Astrocyte of the spinal cord (primary cell): ENCODE measurements at regions not wholly inside any gene's neighbourhood (a gene's known extent, or its start where the extent isn't known, plus 50 kb on each side); places are given as distances from the start of the nearest gene placed in this dataset.

ENCODE experiments used
- DNase-seq: peaks from one replicate; pipeline ENCODE4 v3.0.0; 2011; ENCODE audit warnings: low read depth, low spot score
- H3K4me3 ChIP-seq: 2 replicates; pipeline ENCODE4 v1.5.1; 2011; ENCODE audit warnings: low read depth, mild to moderate bottlenecking, low read length, moderate library complexity
- in situ Hi-C: cut with HindIII; loops from 2 replicates; pipeline ENCODE4 v1.10.0; 2017; ENCODE audit warnings: low sequenced_read_pairs
- TF ChIP-seq, protein P1 (sequence below): IDR thresholded peaks from 2 replicates; pipeline ENCODE4 v1.5.1; 2012; ENCODE audit warnings: low read depth, mild to moderate bottlenecking, low read length, inconsistent platforms

- H3K4me3 ChIP-seq: no peak overlapping the region
- TF ChIP-seq, protein P1, sequence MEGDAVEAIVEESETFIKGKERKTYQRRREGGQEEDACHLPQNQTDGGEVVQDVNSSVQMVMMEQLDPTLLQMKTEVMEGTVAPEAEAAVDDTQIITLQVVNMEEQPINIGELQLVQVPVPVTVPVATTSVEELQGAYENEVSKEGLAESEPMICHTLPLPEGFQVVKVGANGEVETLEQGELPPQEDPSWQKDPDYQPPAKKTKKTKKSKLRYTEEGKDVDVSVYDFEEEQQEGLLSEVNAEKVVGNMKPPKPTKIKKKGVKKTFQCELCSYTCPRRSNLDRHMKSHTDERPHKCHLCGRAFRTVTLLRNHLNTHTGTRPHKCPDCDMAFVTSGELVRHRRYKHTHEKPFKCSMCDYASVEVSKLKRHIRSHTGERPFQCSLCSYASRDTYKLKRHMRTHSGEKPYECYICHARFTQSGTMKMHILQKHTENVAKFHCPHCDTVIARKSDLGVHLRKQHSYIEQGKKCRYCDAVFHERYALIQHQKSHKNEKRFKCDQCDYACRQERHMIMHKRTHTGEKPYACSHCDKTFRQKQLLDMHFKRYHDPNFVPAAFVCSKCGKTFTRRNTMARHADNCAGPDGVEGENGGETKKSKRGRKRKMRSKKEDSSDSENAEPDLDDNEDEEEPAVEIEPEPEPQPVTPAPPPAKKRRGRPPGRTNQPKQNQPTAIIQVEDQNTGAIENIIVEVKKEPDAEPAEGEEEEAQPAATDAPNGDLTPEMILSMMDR: no peak
- no peak for DNase-seq
- in situ Hi-C loops: no loop called here
Observed at GRCh38 chr1:30323841-30324240, 399.5 kb downstream of the MATN1 start.

- no peak for DNase-seq
- in situ Hi-C loops: no loop called here
- TF ChIP-seq, protein P1: no peak
- no peak overlapping the region for H3K4me3 ChIP-seq
Observed at GRCh38 chr1:30323352-30323751, 400.0 kb downstream of the MATN1 start.

- TF ChIP-seq, protein P1: no peak
- no peak overlapping the region for H3K4me3 ChIP-seq
- in situ Hi-C loops: no loop called here
- no peak for DNase-seq
Observed at GRCh38 chr1:30322859-30323257, 400.5 kb downstream of the MATN1 start.

DNA sequence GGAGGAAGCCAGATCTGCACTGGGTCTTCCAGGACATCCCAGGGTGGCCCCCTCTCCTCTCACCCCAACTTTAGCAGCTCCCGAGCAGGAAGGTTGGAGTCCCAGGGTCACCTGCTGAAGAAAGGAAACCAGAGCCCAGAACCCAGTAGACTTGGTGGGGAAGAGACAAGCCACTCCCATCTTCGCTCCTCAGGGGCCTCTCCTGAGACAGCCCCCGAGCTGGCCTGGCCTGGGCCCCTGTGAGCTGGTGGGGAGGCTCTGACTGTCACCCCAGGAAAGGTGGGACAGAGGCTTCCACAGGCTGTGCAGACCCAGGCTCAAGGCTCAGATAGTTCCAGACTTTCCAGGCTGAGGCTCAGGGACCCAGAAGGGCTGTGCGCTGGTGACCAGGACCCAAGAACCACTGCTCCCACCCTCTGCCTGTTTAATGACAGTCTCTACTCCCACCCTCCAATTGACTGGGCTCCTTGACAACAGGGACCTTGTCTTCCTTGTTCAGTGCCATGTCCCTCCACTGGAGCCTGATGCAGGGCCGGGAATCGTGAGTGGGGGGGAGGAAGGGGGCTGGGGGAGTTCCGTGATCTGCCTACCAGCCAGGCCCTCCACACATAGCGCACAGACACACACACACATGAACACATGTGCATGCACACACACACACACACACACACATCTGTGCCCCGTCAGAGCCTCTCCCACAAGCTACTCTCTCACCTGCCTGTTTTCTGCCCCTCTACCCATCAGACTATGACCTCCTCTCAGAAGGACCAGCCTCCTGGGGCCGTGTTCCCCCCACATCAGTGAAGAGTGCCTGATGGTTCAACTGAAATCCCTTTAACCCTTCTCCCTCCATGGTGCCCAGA, 401.2 kb downstream of the MATN1 start:
- in situ Hi-C loops: no loop called here
- no peak for DNase-seq
- TF ChIP-seq, protein P1: no peak
- no peak overlapping the region for H3K4me3 ChIP-seq

GRCh38 chr1:30321246-30321910, 402.0 kb downstream of the MATN1 start:
- no peak for DNase-seq
- TF ChIP-seq, protein P1: no peak
- in situ Hi-C loops: no loop called here
- no peak overlapping the region for H3K4me3 ChIP-seq

DNA sequence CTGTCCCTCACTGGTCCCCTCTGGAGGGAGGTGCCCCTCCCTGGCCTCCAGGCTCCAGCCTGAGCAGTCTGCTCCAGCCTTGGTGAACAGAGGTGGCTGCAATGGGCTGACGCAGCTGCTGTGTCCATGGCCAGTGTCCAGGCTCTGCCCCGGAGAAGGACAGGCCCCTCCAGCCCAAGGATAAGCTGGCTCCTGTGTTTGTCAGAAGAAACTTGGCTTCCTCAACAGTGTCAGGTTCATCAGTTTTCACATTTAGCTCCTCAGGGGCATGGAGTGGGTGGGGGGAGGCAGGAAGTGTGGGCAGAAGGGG, 402.8 kb downstream of the MATN1 start:
- in situ Hi-C loops: no loop called here
- TF ChIP-seq, protein P1: no peak
- DNase-seq: no peak
- H3K4me3 ChIP-seq: no peak overlapping the region
